ENCODE measurements at regions not wholly inside any gene's neighbourhood (a gene's known extent, or its start where the extent isn't known, plus 50 kb on each side); places are given as distances from the start of the nearest gene placed in this dataset.
"Not testable (repeated sequence)": the region's sequence is repeated elsewhere in the genome, so short reads cannot be mapped to it uniquely, and the experiment has no call there.

DNA sequence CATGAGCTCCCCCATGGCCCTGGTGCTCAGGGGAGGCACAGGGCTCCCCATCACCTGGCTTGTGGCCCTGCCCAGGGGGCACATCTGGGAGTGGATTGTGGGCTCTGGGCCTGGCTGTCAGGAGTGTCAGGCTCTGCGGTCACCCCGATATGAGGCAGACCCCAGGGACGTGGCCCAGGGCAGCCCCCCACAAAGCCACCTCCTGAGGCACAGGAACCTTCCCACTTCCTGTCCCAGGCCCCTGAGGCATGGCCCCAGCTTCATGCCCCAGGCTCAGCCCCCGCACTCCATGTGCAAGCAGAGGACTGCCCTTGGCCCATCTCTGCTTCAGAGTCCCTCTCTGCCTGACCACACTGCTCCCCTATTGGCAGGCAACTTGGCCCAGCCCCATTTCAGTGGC is 160.3 kb downstream of the PCTP start:
- no peak for DNase-seq

DNA sequence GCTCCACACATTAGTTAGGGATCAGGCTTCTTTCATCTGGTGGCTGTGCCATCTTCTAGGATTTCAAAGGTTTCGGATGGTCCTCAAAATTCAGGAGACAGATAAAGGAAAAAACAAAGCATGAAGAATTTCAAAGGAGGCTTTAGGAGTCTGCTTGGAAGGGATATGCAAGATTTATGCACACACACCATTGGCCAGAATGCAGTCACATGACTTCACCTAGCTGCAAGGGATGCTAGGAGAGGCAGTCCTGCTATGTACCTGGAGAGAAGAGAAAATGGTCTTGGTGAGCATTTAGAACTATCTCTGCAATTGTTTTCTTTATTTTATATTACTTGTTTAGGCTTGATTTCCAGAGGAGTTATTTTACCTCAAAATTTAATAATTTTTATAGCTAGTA is 174.6 kb downstream of the PCTP start:
- DNase-seq: no peak

DNA sequence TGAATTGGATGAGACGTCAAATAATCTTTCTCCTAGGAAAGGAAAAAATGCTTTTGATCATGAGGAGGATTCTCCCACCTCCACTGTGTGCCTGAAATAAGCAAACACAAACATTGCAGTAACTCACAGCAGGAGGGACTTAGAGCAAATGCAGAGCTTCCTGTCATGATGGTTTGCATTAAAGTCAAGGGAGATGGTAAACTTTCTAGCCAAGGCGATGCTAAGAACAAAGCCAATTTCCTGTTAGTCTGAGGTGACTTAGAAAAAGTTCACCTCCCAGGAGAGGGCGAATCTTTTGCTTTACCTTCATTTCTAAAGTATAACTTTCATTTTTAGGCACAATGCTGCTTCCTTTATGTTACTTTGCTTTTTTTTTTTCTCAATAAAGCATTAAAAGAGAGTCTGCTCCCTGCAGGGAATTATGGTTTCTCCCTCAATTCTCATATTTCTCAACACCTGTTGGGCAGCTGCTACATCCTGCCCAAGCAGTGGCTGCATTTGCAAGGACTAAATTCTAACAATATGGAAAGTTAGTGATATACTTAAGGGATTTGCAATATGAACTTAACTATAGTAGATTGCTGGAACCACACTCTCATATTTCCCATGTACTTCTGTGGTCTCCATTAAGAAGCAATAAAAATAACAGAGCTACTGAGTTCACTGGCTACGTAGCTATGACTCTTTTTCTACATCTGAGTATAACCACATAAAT is 175.6 kb downstream of the PCTP start:
- no peak for DNase-seq

DNA sequence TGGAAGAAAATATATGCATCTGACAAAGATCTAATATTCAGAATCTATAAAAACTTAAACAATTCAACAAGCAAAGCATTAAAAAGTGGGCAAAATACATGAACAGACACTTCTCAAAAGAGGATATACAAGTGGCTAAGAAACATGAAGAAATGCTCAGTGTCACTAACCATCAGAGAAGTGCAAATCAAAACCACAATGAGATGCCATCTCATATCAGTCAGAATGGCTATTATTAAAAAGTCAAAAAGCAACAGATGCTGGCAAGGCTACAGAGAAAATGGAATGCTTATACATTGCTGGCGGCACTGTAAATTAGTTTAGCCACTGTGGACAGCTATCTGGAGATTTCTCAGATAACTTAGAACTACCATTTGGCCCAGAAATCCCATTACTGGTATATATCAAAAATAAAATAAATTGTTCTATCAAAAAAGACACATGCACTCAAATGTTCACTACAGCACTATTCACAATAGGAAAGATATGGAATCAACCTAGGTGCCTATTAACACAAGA is 179.5 kb downstream of the PCTP start:
- DNase-seq: no peak

DNA sequence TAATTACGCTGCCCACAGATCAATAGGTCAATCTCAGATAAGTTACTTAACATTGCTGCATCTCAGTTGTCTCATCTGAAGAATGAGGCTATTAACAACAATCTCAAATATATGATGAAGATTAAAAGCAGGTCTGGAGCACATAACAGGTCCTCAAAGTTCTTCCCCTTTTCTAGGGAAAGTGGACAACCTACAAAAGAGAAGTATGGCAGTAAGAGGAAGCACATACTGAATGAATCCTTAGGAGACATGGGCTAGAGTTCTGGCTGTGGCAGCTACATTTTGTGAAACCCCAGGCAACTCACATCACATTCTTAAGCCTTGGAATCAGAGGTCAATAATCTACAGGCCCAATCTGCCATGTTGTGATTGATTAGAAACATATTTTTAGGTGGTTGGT is 180.6 kb downstream of the PCTP start:
- DNase-seq: no peak

DNA sequence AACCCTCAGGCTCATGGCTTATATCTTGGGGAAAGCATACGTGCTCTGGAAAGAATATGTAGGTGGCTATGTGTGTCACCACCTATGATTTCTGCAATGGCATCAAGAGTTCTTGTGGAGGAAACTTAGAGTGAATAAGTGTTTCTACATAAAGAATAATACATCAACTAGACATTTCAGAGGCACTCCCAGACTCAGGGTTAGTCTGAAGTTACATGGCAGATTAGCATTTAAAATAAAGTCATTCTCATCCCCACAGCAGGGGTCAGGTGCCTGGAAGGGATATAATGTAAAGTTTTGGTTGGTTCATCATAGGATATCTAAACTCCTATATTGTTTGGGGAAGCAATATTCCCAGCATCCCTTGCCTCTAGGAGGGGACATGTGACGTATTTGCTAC is 182.1 kb downstream of the PCTP start:
- DNase-seq: no peak

DNA sequence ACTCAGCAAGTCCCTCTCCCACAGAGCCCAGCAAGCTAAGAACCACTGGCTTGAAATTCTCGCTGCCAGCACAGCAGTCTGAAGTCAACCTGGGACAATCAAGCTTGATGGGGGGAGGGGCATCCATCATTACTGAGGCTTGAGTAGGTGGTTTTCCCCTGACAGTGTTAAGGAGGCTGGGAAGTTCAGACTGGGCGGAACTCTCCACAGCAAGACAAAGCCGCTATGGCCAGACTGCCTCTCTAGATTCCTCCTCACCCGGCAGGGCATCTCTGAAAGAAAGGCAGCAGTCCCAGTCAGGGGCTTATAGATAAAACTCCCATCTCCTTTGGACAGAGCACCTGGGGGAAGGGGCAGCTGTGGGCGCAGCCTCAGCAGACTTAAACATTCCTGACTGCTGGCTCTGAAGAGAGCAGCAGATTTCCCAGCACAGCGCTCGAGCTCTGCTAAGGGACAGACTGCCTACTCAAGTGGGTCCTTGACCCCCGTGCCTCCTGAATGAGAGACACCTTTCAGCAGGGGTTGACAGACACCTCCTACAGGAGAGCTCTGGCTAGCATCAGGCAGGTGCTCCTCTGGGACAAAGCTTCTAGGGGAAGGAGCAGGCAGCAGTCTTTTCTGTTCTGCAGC is 188.4 kb downstream of the PCTP start:
- not testable (repeated sequence) for DNase-seq

DNA sequence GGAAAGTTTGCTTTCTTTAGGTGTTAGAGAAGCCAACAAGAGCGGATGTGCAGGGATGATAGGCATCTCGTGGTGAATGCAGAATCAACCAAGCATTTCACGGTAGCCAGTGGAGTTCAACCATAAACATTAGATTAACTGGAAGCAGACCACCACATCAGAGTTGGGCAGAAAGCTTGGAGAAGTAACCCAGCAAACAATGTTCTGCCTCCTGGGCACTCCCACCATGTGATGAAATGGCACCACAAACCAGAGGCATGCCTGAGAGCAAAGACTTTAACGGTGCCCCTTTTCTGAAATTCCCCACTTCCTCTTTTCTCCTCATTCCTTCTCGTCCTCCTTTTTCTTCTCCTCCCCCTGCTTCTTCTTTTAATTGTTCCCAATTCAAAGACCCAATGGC is 193.5 kb upstream of the ANKFN1 start:
- DNase-seq: no peak

DNA sequence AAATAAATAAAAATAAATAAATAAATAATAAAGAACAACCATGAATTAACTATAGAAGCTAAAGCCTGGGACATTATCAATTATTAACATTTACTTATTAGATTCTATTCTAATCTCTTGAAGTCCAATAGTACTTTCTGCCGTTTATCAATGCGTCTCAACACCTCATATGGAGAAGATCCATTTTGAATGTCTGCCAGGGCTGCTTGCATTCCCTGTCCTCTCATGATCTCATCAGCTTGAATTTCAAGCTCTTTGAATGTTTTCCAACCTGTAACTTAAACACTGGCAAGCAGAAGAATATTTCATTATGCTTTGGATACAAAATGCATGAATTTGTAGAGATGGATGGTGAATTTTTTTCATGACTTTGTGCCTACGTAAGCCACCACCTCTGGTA is 191.9 kb upstream of the ANKFN1 start:
- no peak for DNase-seq

DNA sequence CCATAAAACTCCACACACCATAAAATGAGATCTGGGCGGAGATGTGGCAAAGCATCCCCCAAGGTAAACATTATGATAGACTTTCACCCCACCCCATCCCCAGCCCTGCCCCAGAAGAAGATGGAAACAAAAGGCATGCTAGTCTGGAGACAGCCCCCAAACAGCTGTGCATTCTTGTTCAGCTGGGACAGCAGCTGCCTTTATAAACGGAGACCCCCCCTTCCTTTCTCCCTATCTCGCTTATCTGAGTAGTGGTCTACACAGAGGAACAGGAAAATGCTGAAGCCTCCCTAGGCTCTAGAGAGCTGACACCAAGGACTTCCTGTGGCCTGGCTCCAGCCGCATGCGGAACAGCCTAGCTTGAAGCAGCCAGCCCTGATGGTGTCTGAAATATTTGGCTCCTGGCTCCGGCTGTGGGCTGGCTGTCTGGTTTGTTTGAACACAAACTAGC is 190.3 kb upstream of the ANKFN1 start:
- DNase-seq: no peak

DNA sequence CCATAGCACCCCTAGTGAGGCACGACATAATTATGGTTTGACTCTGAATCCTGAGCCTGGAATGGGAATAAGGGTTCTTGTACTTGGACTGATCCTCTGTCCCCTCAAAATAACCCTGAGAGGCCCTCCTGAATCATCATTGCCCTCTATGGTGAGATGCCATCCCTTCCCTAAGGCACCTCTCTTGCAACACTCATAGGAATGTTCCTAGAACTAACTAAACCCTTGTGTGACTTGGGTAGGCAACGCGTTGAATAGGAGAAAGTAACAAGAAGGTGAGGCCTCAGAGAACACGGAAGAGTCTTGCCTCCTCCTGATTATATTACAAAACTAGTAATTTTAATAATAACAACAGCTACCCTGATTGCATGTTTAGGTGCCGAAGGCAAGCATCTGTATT is 189.1 kb upstream of the ANKFN1 start:
- DNase-seq: no peak

DNA sequence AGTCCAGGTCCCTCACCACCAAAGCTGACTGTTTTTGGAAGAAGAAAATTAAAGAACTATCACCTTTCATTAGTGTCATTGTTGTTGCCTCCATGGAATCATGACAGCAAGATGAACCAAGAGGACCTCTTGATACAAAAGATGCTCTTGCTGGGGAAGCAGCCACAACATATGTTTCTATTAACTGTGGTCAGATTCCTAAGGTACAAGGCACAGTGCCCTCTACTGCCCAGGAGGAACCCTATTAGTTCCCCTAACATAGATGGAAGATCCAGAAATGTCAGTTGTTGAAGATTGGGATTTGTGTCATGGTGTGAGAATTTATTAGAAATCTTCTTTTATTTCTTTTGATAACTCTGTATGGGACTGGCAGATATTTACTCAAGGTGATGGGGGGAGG is 188.2 kb upstream of the ANKFN1 start:
- DNase-seq: no peak

DNA sequence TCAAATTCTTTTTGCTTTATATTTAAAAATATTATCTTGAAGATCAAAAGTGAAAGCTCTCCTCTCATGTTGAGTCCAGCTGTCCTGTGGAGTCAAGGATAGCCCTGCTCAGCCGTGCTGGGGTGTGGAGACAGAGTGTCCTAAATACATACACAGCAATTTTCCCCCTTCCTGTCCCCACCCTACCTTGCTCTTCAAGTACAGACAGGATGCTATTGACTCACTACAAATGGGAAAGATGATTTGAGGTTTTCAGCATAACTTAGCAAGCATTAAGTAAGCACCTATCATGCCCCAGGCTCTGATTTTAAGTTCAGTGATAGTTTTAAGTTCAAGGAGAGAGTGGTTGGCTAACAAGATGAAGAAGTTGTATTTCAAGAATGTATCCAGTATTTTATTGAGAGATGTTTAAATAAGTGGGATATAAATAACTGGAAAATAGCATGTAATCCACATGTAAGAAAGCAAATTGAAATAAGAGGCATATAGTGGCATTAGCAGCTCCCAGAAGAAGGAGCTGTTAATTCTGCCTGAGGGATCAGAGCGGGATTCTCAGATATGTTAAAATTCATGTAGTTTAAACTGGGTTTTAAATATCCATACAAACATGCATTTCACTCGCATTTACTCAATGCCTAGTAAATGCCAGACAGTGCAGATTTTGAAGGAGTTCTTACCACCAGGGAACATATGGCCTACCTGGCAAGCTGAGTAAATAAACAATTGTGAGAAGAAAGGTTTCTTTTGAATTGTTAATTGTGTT is 183.5 kb upstream of the ANKFN1 start:
- no peak for DNase-seq

DNA sequence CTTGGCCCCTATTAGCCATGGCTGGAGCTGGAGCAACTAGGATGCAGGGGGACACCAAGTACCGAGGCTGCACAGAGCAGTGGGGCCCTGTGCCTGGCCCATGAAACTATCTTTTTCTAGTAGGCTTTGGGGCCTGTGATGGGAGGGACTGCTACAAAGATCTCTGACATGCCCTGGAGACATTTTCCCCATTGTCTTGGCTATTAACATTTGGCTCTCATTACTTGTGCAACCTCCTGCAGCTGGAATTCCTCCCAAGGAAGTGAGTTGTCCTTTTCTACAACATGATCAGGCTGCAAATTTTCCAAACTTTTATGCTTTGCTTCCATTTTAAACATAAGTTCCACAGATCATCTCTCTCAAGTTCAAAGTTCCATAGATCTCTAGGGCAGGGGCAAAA is 174.7 kb upstream of the ANKFN1 start:
- no peak for DNase-seq

DNA sequence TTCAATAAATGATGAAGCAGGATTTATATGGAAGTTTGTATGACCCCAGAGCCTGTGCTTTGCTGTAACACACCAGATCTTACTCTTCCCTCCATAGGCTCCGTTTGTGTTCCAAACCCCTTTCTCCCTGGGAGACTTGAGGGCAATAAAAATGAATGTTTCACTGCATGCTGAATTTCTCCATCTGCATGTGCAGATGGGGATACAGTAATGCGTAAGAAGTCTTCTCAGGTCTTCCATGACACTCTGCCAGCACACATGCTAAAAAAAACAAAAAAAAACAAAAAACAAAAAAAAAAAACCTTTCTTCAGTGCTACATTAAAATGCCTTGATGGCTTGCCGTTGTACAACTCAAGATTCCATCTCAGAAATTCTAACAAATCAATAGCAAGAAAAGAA is 170.2 kb upstream of the ANKFN1 start:
- no peak for DNase-seq

DNA sequence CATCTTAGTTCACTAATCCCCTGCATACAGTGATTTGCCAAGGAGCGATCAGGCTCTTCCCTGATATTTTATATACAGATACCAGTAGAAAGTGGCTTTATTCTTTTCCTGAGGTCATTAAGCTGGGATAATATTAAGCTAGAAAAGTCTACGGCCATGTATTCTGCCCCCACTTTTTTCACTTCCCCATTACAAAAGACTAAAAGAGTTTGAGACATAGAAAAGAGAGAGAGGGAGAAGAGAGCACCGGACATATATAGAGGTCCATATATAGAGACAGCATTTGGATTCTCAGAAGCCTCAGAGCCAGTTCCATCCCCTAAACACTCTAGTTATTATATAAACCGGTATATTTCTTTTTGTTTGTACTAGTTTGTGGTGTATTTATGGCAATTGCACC is 166.5 kb upstream of the ANKFN1 start:
- no peak for DNase-seq

DNA sequence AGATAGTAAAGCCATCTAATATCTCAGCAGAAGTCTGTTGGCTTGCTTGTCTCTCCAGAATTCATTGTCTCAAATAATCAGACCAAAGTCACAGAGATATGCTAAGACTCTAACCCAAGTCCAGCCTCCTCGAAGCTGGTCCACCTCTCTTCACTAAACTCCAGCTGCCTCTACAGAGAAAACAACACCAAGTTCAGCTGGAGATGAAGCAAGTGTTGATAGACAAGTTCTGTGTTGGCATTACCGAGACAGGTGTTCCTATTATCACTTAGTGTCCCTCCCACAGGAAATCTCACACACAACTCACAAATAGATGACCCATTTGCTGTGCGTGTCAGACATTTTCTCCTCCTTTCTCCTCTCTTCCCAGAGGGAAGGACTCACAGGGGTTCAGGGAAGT is 164.4 kb upstream of the ANKFN1 start:
- no peak for DNase-seq

DNA sequence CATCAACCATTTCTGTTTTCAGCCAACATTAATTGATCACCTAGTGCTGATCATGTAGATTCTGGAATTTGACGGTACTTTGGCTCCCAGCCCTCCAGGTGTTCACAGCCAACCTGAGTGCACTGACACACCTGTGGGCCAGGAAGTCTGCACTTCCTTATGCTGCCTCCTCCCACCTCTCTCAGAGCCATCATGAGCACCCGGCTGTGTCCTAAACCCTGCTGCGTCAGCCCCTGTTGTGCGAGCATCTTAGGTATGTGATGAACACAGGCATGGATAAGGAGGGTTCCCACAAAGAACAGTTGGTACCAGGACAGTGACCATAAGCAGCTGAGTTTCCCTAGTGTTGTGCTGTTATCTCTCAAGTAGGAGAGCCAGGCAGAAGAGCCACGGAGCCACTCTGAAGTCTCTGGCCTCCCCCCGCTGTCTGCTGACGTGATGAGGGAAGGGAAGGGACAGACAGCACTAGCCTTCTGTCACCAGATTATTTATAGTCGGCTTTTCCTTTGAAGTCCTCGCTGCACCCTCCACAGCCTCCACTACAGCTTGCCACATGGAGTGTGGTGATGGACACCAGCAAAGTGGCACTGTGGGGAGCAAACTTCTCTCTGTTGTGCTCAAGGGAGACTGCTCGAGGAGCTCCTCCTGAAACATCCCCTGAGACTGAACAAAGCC is 162.8 kb upstream of the ANKFN1 start:
- DNase-seq: no peak

DNA sequence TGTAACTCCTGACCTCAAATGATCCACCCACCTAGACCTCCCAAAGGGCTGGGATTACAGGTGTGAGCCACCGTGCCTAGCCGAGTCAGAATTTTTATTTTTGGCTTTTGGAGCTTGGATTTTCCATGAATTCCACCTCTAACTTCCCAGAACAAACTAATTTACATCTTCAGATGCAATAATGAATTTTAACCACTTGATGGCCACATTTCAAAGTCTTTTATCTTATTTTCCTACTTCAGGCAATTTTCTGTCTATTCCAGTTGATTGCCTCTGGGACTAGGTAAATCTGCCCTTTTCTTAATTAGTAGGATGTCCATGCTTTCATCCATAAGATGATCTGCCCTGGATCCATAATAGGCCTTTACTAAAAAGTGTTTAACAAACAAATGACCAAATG is 156.4 kb upstream of the ANKFN1 start:
- DNase-seq: no peak

DNA sequence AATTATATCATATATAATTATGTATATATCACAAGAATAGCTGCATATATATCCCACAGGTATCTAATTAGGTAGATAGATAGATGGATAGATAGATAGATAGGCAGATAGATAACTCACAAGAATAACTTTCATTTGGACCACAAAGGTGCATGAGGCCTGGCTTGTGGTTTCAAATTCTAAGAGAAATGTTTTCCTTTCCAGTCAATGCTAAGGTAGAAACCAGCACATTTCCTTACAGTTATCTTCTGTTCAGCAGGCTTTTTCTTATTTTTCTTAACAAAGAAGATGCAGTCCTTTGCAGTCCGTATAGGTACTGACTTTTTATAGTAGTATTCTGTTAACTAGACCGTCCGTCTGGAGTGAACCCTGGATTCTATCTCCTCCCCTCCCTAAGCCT is 152.9 kb upstream of the ANKFN1 start:
- DNase-seq: no peak

DNA sequence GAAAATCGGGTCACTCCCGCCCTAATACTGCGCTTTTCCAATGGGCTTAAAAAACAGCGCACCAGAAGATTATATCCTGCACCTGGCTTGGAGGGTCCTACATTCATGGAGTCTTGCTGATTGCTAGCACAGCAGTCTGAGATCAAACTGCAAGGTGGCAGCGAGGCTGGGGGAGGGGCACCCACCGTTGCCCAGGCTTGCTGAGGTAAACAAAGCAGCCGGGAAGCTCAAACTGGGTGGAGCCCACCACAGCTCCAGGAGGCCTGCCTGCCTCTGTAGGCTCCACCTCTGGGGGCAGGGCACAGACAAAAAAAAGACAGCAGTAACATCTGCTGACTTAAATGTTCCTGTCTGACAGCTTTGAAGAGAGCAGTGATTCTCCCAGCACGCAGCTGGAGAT is 150.6 kb upstream of the ANKFN1 start:
- DNase-seq: not testable (repeated sequence)

DNA sequence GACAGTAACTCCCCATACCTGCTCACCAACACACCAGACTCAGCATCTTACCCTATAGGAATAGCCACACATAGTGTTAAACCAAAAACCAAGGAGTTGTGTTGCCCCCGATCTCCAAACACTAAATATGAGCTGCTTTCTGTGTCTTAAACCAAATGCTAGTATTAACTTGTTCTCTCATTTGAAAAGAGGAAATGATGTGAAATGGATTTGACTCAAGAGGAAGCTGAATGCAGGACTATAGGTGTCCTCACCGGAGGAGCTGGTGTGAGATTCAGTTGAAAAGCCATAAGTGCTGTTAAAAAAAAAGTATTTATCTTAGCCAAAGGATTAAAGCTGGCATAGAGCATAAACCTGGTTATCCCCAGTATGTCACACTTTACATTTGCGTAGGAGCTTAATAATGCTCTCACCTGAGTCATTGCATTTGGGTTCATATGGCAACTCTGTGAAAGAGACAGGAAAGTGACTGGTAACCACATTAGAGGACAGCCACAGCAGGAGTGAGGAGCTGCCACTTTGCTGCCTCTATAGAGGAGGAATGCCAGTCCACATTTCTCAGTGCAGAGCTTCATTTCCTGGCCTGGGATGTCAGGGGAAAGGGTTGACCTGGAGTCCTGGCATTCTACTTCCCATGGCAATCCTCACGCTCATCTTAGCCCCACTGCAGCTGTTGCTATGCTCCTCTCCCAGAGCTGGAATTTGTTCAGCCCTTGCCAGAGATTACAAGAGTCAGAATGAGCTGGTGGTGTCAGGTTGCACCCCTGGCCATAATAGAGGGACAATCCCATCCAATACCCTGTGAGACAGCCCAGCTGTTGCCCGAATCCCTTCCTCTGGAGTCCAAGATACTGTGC is 143.3 kb upstream of the ANKFN1 start:
- DNase-seq: no peak
